NCI-H2227 treated with DMSO at 0.1 percent for 48 hours (cell line): ENCODE measurements at regions not wholly inside any gene's neighbourhood (a gene's known extent, or its start where the extent isn't known, plus 50 kb on each side); places are given as distances from the start of the nearest gene placed in this dataset.
"Not testable (repeated sequence)": the region's sequence is repeated elsewhere in the genome, so short reads cannot be mapped to it uniquely, and the experiment has no call there.

Experiments used
- DNase-seq: peaks from one replicate; lab custom pipeline; 2025; lab: John Stamatoyannopoulos, UW

- DNase-seq: no peak
Observed at GRCh38 chr4:151563194-151563593, 154.2 kb downstream of the FHIP1A start.

- no peak for DNase-seq
Observed at GRCh38 chr4:151564321-151564720, 155.3 kb downstream of the FHIP1A start.

GRCh38 chr4:151565583-151565982 is 156.6 kb downstream of the FHIP1A start:
- DNase-seq: no peak

- DNase-seq: no peak
Observed at GRCh38 chr4:151566053-151566452, 157.1 kb downstream of the FHIP1A start.

GRCh38 chr4:151567056-151567455 is 158.1 kb downstream of the FHIP1A start:
- peak; percentile 25 for DNase-seq

- no peak for DNase-seq
Observed at GRCh38 chr4:151568966-151569365, 160.0 kb downstream of the FHIP1A start.

GRCh38 chr4:151569650-151570049 is 160.7 kb downstream of the FHIP1A start:
- DNase-seq: peak; percentile 5

GRCh38 chr4:151573474-151573873 is 164.5 kb downstream of the FHIP1A start:
- no peak for DNase-seq

- no peak for DNase-seq
Observed at GRCh38 chr4:151573945-151574344, 165.0 kb downstream of the FHIP1A start.

- DNase-seq: no peak
Observed at GRCh38 chr4:151574968-151575367, 166.0 kb downstream of the FHIP1A start.

- DNase-seq: no peak
Observed at GRCh38 chr4:151575646-151576045, 166.7 kb downstream of the FHIP1A start.

GRCh38 chr4:151576627-151577026 is 167.7 kb downstream of the FHIP1A start:
- DNase-seq: no peak

GRCh38 chr4:151581570-151581969 is 172.6 kb downstream of the FHIP1A start:
- no peak for DNase-seq

GRCh38 chr4:151582098-151582497 is 173.1 kb downstream of the FHIP1A start:
- DNase-seq: no peak

- no peak for DNase-seq
Observed at GRCh38 chr4:151583157-151583914, 174.4 kb downstream of the FHIP1A start.

- no peak for DNase-seq
Observed at GRCh38 chr4:151584101-151584500, 175.1 kb downstream of the FHIP1A start.

GRCh38 chr4:151595629-151596028 is 165.2 kb downstream of the GATB start:
- DNase-seq: not testable (repeated sequence)

GRCh38 chr4:151597691-151598090 is 163.1 kb downstream of the GATB start:
- DNase-seq: not testable (repeated sequence)

GRCh38 chr4:151599863-151600262 is 160.9 kb downstream of the GATB start:
- no peak for DNase-seq

GRCh38 chr4:151600432-151600831 is 160.4 kb downstream of the GATB start:
- no peak for DNase-seq

- no peak for DNase-seq
Observed at GRCh38 chr4:151603377-151603776, 157.4 kb downstream of the GATB start.

GRCh38 chr4:151604238-151604637 is 156.6 kb downstream of the GATB start:
- DNase-seq: no peak

- no peak for DNase-seq
Observed at GRCh38 chr4:151605215-151605614, 155.6 kb downstream of the GATB start.

- no peak for DNase-seq
Observed at GRCh38 chr4:151606061-151606460, 154.7 kb downstream of the GATB start.
